ENCODE measurements at regions not wholly inside any gene's neighbourhood (a gene's known extent, or its start where the extent isn't known, plus 50 kb on each side); places are given as distances from the start of the nearest gene placed in this dataset.

- no peak for TF ChIP-seq MTA2 (IDR thresholded peaks at IDR 0.05; ENCODE audit: low read depth)
- no peak for TF ChIP-seq TARDBP (IDR thresholded peaks at IDR 0.05; ENCODE audit: borderline replicate concordance)
- TF ChIP-seq EP300 (IDR thresholded peaks at IDR 0.05; ENCODE audit: borderline replicate concordance in 1 of 2, control insufficient read depth in 1 of 2, low read depth in 2 of 2, low read length in 2 of 2) = no peak
- TF ChIP-seq BCL11A (IDR thresholded peaks at IDR 0.05; ENCODE audit: low read depth, low read length) = no peak
- TF ChIP-seq TAF1 (IDR thresholded peaks at IDR 0.05; ENCODE audit: borderline replicate concordance, low read depth, low read length) = no peak
- TF ChIP-seq RCOR1 (conservative IDR thresholded peaks at IDR 0.05; ENCODE audit: low read depth, low read length) = no peak
- TF ChIP-seq YBX1 (IDR thresholded peaks at IDR 0.05) = no peak
- no peak for TF ChIP-seq KAT2A (conservative IDR thresholded peaks at IDR 0.05; ENCODE audit: control insufficient read depth, low read depth, low read length)
These were observed 281.5 kb downstream of the GADD45G start for GRCh38 chr9:89886281-89886700.
